ENCODE measurements at regions not wholly inside any gene's neighbourhood (a gene's known extent, or its start where the extent isn't known, plus 50 kb on each side); places are given as distances from the start of the nearest gene placed in this dataset.

GRCh38 chr6:106022801-106023200 is 63.3 kb upstream of the PRDM1 start:
- TF ChIP-seq FOXA1 (IDR thresholded peaks at IDR 0.05) (no peak), TAF1 (conservative IDR thresholded peaks at IDR 0.05) (no peak), HNF4G (IDR thresholded peaks at IDR 0.05) (no peak), RXRA (IDR thresholded peaks at IDR 0.05) (no peak), ZBTB33 (IDR thresholded peaks at IDR 0.05) (no peak), SP1 (IDR thresholded peaks at IDR 0.05) (no peak), HNF4A (conservative IDR thresholded peaks at IDR 0.05) (no peak), CTCF (IDR thresholded peaks at IDR 0.05; ENCODE audit: low read depth, low read length, missing input control) (no peak), YY1 (IDR thresholded peaks at IDR 0.05) (no peak), MAX (IDR thresholded peaks at IDR 0.05) (no peak)
- H3K27ac ChIP-seq (ENCODE audit: low read depth in 1 of 2, low read length in 2 of 2), result no peak overlapping the region
- no peak for DNase-seq (ENCODE audit: low spot score)
- H3K4me3 ChIP-seq (ENCODE audit: low read depth in 1 of 3, low read length in 3 of 3), result no peak overlapping the region
- no peaks in the 10 kb centered on the region for H3K4me1 ChIP-seq (ENCODE audit: control insufficient read depth in 4 of 4, insufficient read depth in 4 of 4, low read length in 3 of 4)
- 82% methylated on average over 5 of the region's 5 CpGs for WGBS
- H3K9me3 ChIP-seq (ENCODE audit: control insufficient read depth in 4 of 4, low read length in 3 of 4), result no peaks in the 10 kb centered on the region
- H3K27me3 ChIP-seq (ENCODE audit: control insufficient read depth in 4 of 4, insufficient read depth in 4 of 4, low read length in 3 of 4), result peaks cover 0 to 8% (median 0%) of the 10 kb centered on the region in 4 donors
- H3K36me3 ChIP-seq (ENCODE audit: control insufficient read depth in 4 of 4, insufficient read depth in 3 of 4, low read depth in 1 of 4, low read length in 3 of 4), result peaks cover 0 to 2% (median 0%) of the 10 kb centered on the region in 4 donors
- H3K9ac ChIP-seq (ENCODE audit: low read depth in 1 of 2, low read length in 2 of 2), result no peak overlapping the region

- no peaks in the 10 kb centered on the region for H3K4me1 ChIP-seq (ENCODE audit: control insufficient read depth in 4 of 4, insufficient read depth in 4 of 4, low read length in 3 of 4)
- peaks cover 0 to 2% (median 0%) of the 10 kb centered on the region in 4 donors for H3K36me3 ChIP-seq (ENCODE audit: control insufficient read depth in 4 of 4, insufficient read depth in 3 of 4, low read depth in 1 of 4, low read length in 3 of 4)
- no peak for TF ChIP-seq RXRA (IDR thresholded peaks at IDR 0.05)
- TF ChIP-seq HNF4A (conservative IDR thresholded peaks at IDR 0.05), result no peak
- TF ChIP-seq FOXA2 (IDR thresholded peaks at IDR 0.05), result no peak
- TF ChIP-seq JUND (IDR thresholded peaks at IDR 0.05), result no peak
- TF ChIP-seq MAX (IDR thresholded peaks at IDR 0.05), result no peak
- TF ChIP-seq EGR1 (IDR thresholded peaks at IDR 0.05; ENCODE audit: low read depth in 2 of 2), result no peak
- TF ChIP-seq SP1 (IDR thresholded peaks at IDR 0.05), result no peak
- no peak for TF ChIP-seq CTCF (IDR thresholded peaks at IDR 0.05; ENCODE audit: low read depth, low read length, missing input control)
- no peak for TF ChIP-seq YY1 (IDR thresholded peaks at IDR 0.05)
- no peak for TF ChIP-seq REST (IDR thresholded peaks at IDR 0.05)
- no peak for TF ChIP-seq RAD21 (IDR thresholded peaks at IDR 0.05)
- TF ChIP-seq GABPA (IDR thresholded peaks at IDR 0.05 in 1 of 2, conservative IDR thresholded peaks at IDR 0.05 in 1 of 2), result no peak
- TF ChIP-seq FOXA1 (IDR thresholded peaks at IDR 0.05), result no peak
- TF ChIP-seq HNF4G (IDR thresholded peaks at IDR 0.05), result no peak
- no peak for TF ChIP-seq ZBTB33 (IDR thresholded peaks at IDR 0.05)
- no peak for TF ChIP-seq ATF3 (IDR thresholded peaks at IDR 0.05)
- TF ChIP-seq NR2F2 (IDR thresholded peaks at IDR 0.05), result no peak
- TF ChIP-seq TAF1 (conservative IDR thresholded peaks at IDR 0.05), result no peak
- DNase-seq (ENCODE audit: low spot score), result no peak
- H3K9me3 ChIP-seq (ENCODE audit: control insufficient read depth in 4 of 4, low read length in 3 of 4), result no peaks in the 10 kb centered on the region
- no peak overlapping the region for H3K27ac ChIP-seq (ENCODE audit: low read depth in 1 of 2, low read length in 2 of 2)
- H3K9ac ChIP-seq (ENCODE audit: low read depth in 1 of 2, low read length in 2 of 2), result no peak overlapping the region
- 66% methylated on average over 5 of the region's 5 CpGs for WGBS
- H3K27me3 ChIP-seq (ENCODE audit: control insufficient read depth in 4 of 4, insufficient read depth in 4 of 4, low read length in 3 of 4), result peaks cover 0 to 3% (median 0%) of the 10 kb centered on the region in 4 donors
- H3K4me3 ChIP-seq (ENCODE audit: low read depth in 1 of 3, low read length in 3 of 3), result no peak overlapping the region
These were observed 68.7 kb upstream of the PRDM1 start for GRCh38 chr6:106017454-106017853.
